ENCODE measurements at regions not wholly inside any gene's neighbourhood (a gene's known extent, or its start where the extent isn't known, plus 50 kb on each side); places are given as distances from the start of the nearest gene placed in this dataset.
A peak's percentile ranks its signal among the peaks of the same experiment; 100 is the strongest.

DNA sequence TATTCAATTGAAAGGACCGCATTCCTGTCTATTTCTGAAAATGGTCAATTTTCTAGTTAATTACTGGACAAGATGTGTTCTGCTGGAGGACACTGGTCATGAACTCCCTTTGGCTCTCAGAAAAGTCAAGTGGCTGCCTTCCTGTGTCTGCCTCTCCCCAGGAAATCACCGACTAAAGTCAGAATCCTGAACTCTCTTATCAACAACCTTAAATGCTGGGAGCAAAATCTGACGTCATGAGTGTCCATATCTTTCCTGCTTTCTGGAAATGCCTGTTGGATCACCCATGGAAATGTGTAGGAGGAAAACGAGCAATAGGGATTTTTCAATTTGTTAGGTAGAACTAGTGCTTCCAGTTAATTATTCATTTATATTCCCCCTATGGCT, 53.5 kb upstream of the PLCB1 start:
- 73% methylated on average over 4 of the region's 4 CpGs for WGBS (ENCODE audit: low lambda C conversion rate)
- TF ChIP-seq FOSL2 (IDR thresholded peaks at IDR 0.05; ENCODE audit: borderline replicate concordance, low read depth) (no peak), RAD21 (IDR thresholded peaks at IDR 0.05; ENCODE audit: low read length) (no peak), TEAD4 (IDR thresholded peaks at IDR 0.05; ENCODE audit: borderline replicate concordance, insufficient read depth) (no peak), GABPA (IDR thresholded peaks at IDR 0.05; ENCODE audit: low read depth) (no peak), YY1 (IDR thresholded peaks at IDR 0.05; ENCODE audit: low read depth) (no peak), EZH2phosphoT487 (IDR thresholded peaks at IDR 0.05; ENCODE audit: borderline replicate concordance, low read depth) (no peak), FOXM1 (IDR thresholded peaks at IDR 0.05; ENCODE audit: low read depth) (no peak), CHD2 (IDR thresholded peaks at IDR 0.05; ENCODE audit: low read length, partially characterized antibody) (no peak), EP300 (IDR thresholded peaks at IDR 0.05; ENCODE audit: borderline replicate concordance in 1 of 2, low read depth in 1 of 2, low read length in 1 of 2) (no peak), POLR2AphosphoS5 (IDR thresholded peaks at IDR 0.05; ENCODE audit: low read depth, low read length) (no peak)
- TF ChIP-seq, protein P1, sequence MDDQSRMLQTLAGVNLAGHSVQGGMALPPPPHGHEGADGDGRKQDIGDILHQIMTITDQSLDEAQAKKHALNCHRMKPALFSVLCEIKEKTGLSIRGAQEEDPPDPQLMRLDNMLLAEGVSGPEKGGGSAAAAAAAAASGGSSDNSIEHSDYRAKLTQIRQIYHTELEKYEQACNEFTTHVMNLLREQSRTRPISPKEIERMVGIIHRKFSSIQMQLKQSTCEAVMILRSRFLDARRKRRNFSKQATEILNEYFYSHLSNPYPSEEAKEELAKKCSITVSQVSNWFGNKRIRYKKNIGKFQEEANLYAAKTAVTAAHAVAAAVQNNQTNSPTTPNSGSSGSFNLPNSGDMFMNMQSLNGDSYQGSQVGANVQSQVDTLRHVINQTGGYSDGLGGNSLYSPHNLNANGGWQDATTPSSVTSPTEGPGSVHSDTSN (IDR thresholded peaks at IDR 0.05) = no peak
- Histone ChIP-seq H3K27me3 (ENCODE audit: insufficient read depth) (no peaks in the 10 kb centered on the region), H3K36me3 (replicated peaks in 1 of 2; ENCODE audit: control insufficient read depth in 1 of 2, insufficient read depth in 2 of 2, low read length in 1 of 2) (no peaks in the 10 kb centered on the region), H3F3A (replicated peaks; ENCODE audit: insufficient read depth) (peaks cover 11% of the 10 kb centered on the region), H3K27ac (ENCODE audit: low read depth in 2 of 2, low read length in 1 of 2) (peak overlapping the region in 1 of 2 experiments; percentile 86; a peak in 2 of 4 replicates), H3K9me2 (no peaks in the 10 kb centered on the region), H3K4me3 (ENCODE audit: low read depth in 2 of 2, low read length in 1 of 2) (no peak overlapping the region), H4K20me1 (ENCODE audit: insufficient read depth) (no peaks in the 10 kb centered on the region), H3K4me1 (ENCODE audit: control insufficient read depth in 1 of 2, insufficient read depth in 2 of 2, low read depth in 1 of 2, low read length in 1 of 2) (peaks cover 0 to 6% of the 10 kb centered on the region in 2 experiments; a peak in 3 of 4 replicates), H3K9me3 (no peaks in the 10 kb centered on the region), H3K9ac (no peak overlapping the region), H3K4me2 (no peak overlapping the region), H3K79me2 (ENCODE audit: insufficient read depth) (no peaks in the 10 kb centered on the region), H2AFZ (ENCODE audit: low read depth) (no peak overlapping the region)
- POLR2A ChIA-PET = no interaction called here
- CTCF ChIA-PET = no interaction called here
- no peak for DNase-seq

DNA sequence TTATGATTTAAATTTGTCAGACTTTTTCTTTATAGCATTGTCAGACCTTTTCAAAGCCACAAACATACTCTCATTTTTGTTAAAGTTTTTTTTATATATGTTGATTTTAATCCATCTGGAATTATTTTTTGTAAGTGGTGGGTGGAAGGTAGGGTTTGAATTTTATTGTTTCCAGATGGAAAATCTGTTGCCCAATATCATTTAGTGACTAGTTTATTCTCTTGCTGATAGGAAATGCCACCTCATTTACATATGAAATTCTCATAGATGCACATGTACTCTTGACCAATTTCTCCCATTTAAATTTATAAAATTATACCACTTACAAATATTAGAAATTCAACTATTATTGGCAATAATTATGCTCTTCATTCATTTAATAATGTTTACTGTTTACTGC, 52.1 kb upstream of the PLCB1 start:
- peaks cover 0 to 6% of the 10 kb centered on the region in 2 experiments; a peak in 2 of 4 replicates for H3K4me1 ChIP-seq (ENCODE audit: control insufficient read depth in 1 of 2, insufficient read depth in 2 of 2, low read depth in 1 of 2, low read length in 1 of 2)
- no peaks in the 10 kb centered on the region for H3K9me3 ChIP-seq
- no peaks in the 10 kb centered on the region for H4K20me1 ChIP-seq (ENCODE audit: insufficient read depth)
- no peaks in the 10 kb centered on the region for H3K27me3 ChIP-seq (ENCODE audit: insufficient read depth)
- POLR2A ChIA-PET = no interaction called here
- peaks cover 11% of the 10 kb centered on the region for H3F3A ChIP-seq (replicated peaks; ENCODE audit: insufficient read depth)
- CTCF ChIA-PET = no interaction called here
- H3K9me2 ChIP-seq = no peaks in the 10 kb centered on the region
- H3K27ac ChIP-seq (ENCODE audit: low read depth in 2 of 2, low read length in 1 of 2) = no peak overlapping the region
- H3K4me3 ChIP-seq (ENCODE audit: low read depth in 2 of 2, low read length in 1 of 2) = no peak overlapping the region
- H3K9ac ChIP-seq = no peak overlapping the region
- no peaks in the 10 kb centered on the region for H3K36me3 ChIP-seq (replicated peaks in 1 of 2; ENCODE audit: control insufficient read depth in 1 of 2, insufficient read depth in 2 of 2, low read length in 1 of 2)
- no peak overlapping the region for H2AFZ ChIP-seq (ENCODE audit: low read depth)
- no peak for DNase-seq
- H3K4me2 ChIP-seq = no peak overlapping the region
- no peaks in the 10 kb centered on the region for H3K79me2 ChIP-seq (ENCODE audit: insufficient read depth)
- TF ChIP-seq, protein P2, sequence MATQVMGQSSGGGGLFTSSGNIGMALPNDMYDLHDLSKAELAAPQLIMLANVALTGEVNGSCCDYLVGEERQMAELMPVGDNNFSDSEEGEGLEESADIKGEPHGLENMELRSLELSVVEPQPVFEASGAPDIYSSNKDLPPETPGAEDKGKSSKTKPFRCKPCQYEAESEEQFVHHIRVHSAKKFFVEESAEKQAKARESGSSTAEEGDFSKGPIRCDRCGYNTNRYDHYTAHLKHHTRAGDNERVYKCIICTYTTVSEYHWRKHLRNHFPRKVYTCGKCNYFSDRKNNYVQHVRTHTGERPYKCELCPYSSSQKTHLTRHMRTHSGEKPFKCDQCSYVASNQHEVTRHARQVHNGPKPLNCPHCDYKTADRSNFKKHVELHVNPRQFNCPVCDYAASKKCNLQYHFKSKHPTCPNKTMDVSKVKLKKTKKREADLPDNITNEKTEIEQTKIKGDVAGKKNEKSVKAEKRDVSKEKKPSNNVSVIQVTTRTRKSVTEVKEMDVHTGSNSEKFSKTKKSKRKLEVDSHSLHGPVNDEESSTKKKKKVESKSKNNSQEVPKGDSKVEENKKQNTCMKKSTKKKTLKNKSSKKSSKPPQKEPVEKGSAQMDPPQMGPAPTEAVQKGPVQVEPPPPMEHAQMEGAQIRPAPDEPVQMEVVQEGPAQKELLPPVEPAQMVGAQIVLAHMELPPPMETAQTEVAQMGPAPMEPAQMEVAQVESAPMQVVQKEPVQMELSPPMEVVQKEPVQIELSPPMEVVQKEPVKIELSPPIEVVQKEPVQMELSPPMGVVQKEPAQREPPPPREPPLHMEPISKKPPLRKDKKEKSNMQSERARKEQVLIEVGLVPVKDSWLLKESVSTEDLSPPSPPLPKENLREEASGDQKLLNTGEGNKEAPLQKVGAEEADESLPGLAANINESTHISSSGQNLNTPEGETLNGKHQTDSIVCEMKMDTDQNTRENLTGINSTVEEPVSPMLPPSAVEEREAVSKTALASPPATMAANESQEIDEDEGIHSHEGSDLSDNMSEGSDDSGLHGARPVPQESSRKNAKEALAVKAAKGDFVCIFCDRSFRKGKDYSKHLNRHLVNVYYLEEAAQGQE (IDR thresholded peaks at IDR 0.05; ENCODE audit: low read depth, low read length) = no peak
- no peak for TF ChIP-seq NRF1 (IDR thresholded peaks at IDR 0.05; ENCODE audit: low read depth, low read length)
- no peak for TF ChIP-seq GABPA (IDR thresholded peaks at IDR 0.05; ENCODE audit: low read depth)
- no peak for TF ChIP-seq YY1 (IDR thresholded peaks at IDR 0.05; ENCODE audit: low read depth)
- TF ChIP-seq, protein P3, sequence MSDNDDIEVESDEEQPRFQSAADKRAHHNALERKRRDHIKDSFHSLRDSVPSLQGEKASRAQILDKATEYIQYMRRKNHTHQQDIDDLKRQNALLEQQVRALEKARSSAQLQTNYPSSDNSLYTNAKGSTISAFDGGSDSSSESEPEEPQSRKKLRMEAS (IDR thresholded peaks at IDR 0.05; ENCODE audit: low read depth) = no peak
- TF ChIP-seq SMC3 (IDR thresholded peaks at IDR 0.05; ENCODE audit: low read depth, low read length) = no peak
- no peak for TF ChIP-seq POLR2AphosphoS5 (IDR thresholded peaks at IDR 0.05; ENCODE audit: low read depth, low read length)
- TF ChIP-seq, protein P1 (IDR thresholded peaks at IDR 0.05) = no peak
- TF ChIP-seq ELF1 (IDR thresholded peaks at IDR 0.05) = no peak
- no peak for TF ChIP-seq SIN3A (IDR thresholded peaks at IDR 0.05; ENCODE audit: borderline replicate concordance, low read depth, low read length)
- no peak for TF ChIP-seq RCOR1 (IDR thresholded peaks at IDR 0.05; ENCODE audit: low read length)
- no peak for TF ChIP-seq TEAD4 (IDR thresholded peaks at IDR 0.05; ENCODE audit: borderline replicate concordance, insufficient read depth)
- no peak for TF ChIP-seq GATA2 (CRISPR knock-in tag; IDR thresholded peaks at IDR 0.05)
- no peak for TF ChIP-seq JUND (IDR thresholded peaks at IDR 0.05)
- TF ChIP-seq FOSL2 (IDR thresholded peaks at IDR 0.05; ENCODE audit: borderline replicate concordance, low read depth) = no peak
- no peak for TF ChIP-seq RXRA (IDR thresholded peaks at IDR 0.05; ENCODE audit: borderline replicate concordance, low read depth)
- TF ChIP-seq, protein P4, sequence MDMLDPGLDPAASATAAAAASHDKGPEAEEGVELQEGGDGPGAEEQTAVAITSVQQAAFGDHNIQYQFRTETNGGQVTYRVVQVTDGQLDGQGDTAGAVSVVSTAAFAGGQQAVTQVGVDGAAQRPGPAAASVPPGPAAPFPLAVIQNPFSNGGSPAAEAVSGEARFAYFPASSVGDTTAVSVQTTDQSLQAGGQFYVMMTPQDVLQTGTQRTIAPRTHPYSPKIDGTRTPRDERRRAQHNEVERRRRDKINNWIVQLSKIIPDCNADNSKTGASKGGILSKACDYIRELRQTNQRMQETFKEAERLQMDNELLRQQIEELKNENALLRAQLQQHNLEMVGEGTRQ (IDR thresholded peaks at IDR 0.05; ENCODE audit: borderline replicate concordance, low read depth, low read length) = no peak
- no peak for TF ChIP-seq MEF2A (IDR thresholded peaks at IDR 0.05; ENCODE audit: borderline replicate concordance, low read depth)

All from SK-N-SH (cell line).